Effector memory CD8-positive, alpha-beta T cell (primary cell): ENCODE measurements at regions not wholly inside any gene's neighbourhood (a gene's known extent, or its start where the extent isn't known, plus 50 kb on each side); places are given as distances from the start of the nearest gene placed in this dataset.

Source experiments
- ATAC-seq: fragments of 150-1000 bp; cut with Tn5 transposase; replicated peaks from 2 replicates; pipeline ENCODE4 v1.10.0; 2021; ENCODE audit warnings: mild to moderate bottlenecking, moderate library complexity
- DNase-seq, 3 experiments: peaks; one replicate each; pipeline ENCODE4 v3.0.0; 2021
- H3K27ac Mint-ChIP-seq, 2 donors: one replicate each; pipeline ENCODE4 v1.8.0; 2022; ENCODE audit warnings: mild to moderate bottlenecking in 2 of 2, mixed read lengths in 2 of 2, moderate library complexity in 2 of 2
- H3K27me3 Mint-ChIP-seq, 2 donors: one replicate each; pipeline ENCODE4 v1.8.0; 2022; ENCODE audit warnings: mixed read lengths in 2 of 2
- H3K36me3 Mint-ChIP-seq: one replicate; pipeline ENCODE4 v1.8.0; 2022; ENCODE audit warnings: mild to moderate bottlenecking, moderate library complexity, mixed read lengths; ENCODE audit not compliant: insufficient read depth
- H3K4me1 Mint-ChIP-seq, 2 donors: one replicate each; pipeline ENCODE4 v1.8.0; 2022; ENCODE audit warnings: low read depth in 2 of 2, mixed read lengths in 2 of 2
- H3K4me3 Mint-ChIP-seq, 2 donors: one replicate each; pipeline ENCODE4 v1.8.0; 2022; ENCODE audit warnings: mild to moderate bottlenecking in 2 of 2, mixed read lengths in 2 of 2, moderate library complexity in 2 of 2
- H3K9me3 Mint-ChIP-seq, 2 donors: one replicate each; pipeline ENCODE4 v1.8.0; 2022; ENCODE audit warnings: mixed read lengths in 2 of 2

DNA sequence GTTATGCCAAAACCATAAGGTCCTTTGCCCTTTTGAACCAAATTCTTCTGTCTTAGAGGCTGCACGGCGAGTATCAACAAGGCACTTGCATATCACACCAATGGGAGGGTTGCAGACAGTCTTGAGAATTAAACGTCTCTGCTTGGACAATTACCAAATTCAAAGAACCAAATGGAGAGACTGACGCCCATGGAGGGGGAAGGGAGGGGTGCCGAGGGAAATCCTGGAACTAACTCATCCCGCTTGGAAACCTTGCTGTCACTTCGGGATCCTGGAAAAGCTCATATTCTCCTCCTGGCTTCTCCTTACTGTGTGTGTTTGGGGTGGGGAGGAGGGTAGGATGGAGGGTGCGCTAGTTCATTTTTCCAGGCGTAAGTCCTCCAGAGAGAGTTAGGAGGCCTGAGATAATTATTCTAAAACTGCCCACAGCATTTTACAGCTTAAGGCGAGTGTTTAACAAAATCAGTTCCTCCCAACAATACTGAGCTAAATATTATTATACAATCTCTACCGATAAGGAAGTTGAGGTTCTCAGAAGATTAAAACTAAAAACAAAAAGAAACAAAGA lies 425.1 kb downstream of the TSHZ3 start:
- ATAC-seq (no peak), DNase-seq (no peak)
- Mint-ChIP-seq H3K36me3 (no peaks in the 10 kb centered on the region), H3K27me3 (peaks cover 8 to 23% of the 10 kb centered on the region in 2 donors), H3K9me3 (no peaks in the 10 kb centered on the region), H3K4me1 (no peaks in the 10 kb centered on the region), H3K27ac (no peak overlapping the region), H3K4me3 (no peak overlapping the region)

DNA sequence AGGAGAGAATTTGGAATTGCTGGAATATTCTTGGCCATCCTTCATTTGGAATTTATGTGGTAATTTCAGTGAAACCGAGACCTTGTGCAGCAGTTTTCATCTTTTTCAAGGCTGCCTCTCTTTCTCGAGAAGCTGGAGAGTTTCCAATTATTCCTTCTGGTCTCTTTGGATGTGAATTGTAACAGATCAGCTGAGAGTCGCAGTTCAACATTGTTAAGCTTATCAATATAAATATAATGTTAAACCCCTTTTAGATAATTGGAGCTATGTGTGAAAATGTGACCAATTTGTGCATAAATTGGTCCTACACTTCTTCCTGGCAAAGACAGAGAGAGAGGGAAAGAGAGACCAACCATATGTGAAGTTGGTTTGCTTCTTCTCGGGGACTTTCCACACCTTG lies 425.6 kb downstream of the TSHZ3 start:
- DNase-seq: no peak
- H3K27me3 Mint-ChIP-seq: peaks cover 12 to 26% of the 10 kb centered on the region in 2 donors
- no peak for ATAC-seq
- H3K27ac Mint-ChIP-seq: no peak overlapping the region
- H3K4me1 Mint-ChIP-seq: no peaks in the 10 kb centered on the region
- H3K4me3 Mint-ChIP-seq: no peak overlapping the region
- no peaks in the 10 kb centered on the region for H3K9me3 Mint-ChIP-seq
- no peaks in the 10 kb centered on the region for H3K36me3 Mint-ChIP-seq

DNA sequence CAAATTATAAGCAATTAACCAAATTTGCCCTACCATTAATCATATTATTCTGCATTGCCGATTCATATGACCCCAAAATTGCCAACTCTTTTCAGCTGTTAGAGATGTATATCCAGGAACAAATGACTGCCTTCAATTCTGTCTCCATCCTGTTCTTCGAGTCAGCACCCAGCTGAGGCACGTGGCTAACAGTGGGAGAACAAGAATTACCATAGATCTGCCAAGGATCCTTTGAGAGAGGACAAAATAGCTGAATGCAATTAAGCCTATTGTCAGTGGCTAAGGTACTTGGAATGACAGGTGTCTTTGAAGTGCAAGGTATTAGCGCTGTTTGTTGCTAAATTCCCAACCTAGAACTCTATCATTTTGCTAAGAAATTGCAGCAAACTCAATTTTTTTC lies 426.1 kb downstream of the TSHZ3 start:
- Mint-ChIP-seq H3K36me3 (no peaks in the 10 kb centered on the region), H3K4me1 (no peaks in the 10 kb centered on the region), H3K4me3 (no peak overlapping the region), H3K9me3 (no peaks in the 10 kb centered on the region), H3K27me3 (peaks cover 12 to 26% of the 10 kb centered on the region in 2 donors), H3K27ac (no peak overlapping the region)
- ATAC-seq: no peak
- DNase-seq: no peak

DNA sequence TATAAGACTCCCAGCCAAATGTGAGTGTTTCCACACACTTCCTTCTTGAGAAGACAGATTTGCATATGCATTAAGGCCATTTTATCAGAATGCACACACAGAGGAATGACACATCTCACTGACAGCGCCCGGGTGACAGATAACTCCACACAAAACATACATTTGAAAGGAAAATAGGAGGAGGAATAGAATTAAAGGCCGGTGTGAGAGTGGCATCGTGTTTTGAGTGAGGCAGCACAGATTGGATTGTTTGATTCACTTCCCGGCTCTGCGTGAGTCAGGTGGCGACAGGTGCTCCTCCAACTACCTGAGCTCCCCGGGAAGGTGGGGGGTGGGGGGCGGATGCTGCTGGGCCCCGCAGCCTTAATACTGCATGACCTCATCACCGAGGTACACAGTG lies 429.0 kb downstream of the TSHZ3 start:
- Mint-ChIP-seq H3K4me1 (no peaks in the 10 kb centered on the region), H3K9me3 (no peaks in the 10 kb centered on the region), H3K4me3 (no peak overlapping the region), H3K27me3 (peaks cover 12% of the 10 kb centered on the region in 2 donors), H3K27ac (no peak overlapping the region), H3K36me3 (no peaks in the 10 kb centered on the region)
- DNase-seq (no peak), ATAC-seq (no peak)

DNA sequence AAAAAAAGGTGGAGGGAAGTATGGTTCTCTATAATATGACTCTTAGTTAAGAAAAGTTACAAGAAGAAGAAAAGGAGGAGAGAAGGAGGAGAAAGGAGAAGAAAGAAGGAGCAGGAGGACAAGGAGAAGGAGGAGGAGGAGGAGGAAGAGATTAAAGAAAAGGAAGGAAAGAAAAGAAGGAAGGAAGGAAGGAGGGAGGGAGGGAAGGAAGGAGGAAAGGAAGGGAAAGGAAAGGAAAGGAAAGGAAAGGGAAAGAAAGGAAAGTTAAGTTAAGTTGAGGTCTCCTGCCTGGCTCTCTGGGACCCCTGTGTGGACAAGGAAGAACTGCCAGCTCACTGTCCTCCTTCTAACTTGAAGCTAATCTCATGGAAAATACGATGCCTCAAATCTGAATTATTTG lies 429.5 kb downstream of the TSHZ3 start:
- DNase-seq (no peak), ATAC-seq (no peak)
- no peaks in the 10 kb centered on the region for H3K4me1 Mint-ChIP-seq
- H3K36me3 Mint-ChIP-seq: no peaks in the 10 kb centered on the region
- H3K4me3 Mint-ChIP-seq: no peak overlapping the region
- no peaks in the 10 kb centered on the region for H3K9me3 Mint-ChIP-seq
- H3K27me3 Mint-ChIP-seq: peaks cover 12% of the 10 kb centered on the region in 2 donors
- no peak overlapping the region for H3K27ac Mint-ChIP-seq

DNA sequence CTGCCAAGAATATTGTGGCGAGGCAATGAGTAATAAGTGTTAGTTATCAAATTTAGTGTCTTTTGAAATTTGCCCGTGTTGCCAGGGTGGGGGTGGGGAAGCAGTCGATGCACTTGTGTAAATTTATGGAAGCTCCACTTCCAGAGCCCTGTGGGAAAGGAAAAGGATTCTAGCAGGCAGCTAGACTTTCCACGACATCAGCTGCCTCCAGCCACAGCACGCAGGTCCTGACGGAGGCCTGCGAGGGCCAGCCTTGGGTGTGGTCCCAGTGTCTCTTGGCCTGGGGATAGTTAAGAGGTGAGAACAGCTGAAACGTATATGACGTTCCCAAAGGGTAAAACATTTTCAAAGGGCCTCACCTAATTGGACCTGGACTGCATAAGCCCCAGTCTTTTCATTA lies 433.0 kb downstream of the TSHZ3 start:
- H3K4me3 Mint-ChIP-seq: no peak overlapping the region
- H3K27ac Mint-ChIP-seq: no peak overlapping the region
- no peaks in the 10 kb centered on the region for H3K36me3 Mint-ChIP-seq
- DNase-seq: no peak
- no peak for ATAC-seq
- H3K27me3 Mint-ChIP-seq: peaks cover 16 to 42% of the 10 kb centered on the region in 2 donors
- no peaks in the 10 kb centered on the region for H3K9me3 Mint-ChIP-seq
- no peaks in the 10 kb centered on the region for H3K4me1 Mint-ChIP-seq

DNA sequence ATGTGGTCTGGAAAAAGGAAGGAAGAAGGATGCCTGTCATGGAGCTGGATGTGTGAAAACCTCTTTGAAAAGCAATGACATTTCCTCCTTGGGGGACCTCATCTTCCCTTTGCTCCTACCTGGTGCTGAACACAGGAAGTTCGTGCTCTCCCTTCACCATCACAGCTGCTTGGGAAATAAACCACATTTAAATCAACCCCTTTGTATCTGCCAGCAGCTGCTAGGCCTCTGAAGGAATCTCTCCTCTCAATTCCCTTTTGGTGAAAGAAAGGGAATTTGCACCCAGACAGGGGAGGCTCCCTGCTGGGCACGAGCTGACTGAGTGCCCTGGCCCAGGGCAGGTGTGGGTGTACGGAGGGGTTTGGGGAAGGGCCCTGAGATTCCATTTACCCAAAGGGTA lies 437.7 kb downstream of the TSHZ3 start:
- H3K9me3 Mint-ChIP-seq: no peaks in the 10 kb centered on the region
- no peak for DNase-seq
- peaks cover 10 to 37% of the 10 kb centered on the region in 2 donors for H3K27me3 Mint-ChIP-seq

DNA sequence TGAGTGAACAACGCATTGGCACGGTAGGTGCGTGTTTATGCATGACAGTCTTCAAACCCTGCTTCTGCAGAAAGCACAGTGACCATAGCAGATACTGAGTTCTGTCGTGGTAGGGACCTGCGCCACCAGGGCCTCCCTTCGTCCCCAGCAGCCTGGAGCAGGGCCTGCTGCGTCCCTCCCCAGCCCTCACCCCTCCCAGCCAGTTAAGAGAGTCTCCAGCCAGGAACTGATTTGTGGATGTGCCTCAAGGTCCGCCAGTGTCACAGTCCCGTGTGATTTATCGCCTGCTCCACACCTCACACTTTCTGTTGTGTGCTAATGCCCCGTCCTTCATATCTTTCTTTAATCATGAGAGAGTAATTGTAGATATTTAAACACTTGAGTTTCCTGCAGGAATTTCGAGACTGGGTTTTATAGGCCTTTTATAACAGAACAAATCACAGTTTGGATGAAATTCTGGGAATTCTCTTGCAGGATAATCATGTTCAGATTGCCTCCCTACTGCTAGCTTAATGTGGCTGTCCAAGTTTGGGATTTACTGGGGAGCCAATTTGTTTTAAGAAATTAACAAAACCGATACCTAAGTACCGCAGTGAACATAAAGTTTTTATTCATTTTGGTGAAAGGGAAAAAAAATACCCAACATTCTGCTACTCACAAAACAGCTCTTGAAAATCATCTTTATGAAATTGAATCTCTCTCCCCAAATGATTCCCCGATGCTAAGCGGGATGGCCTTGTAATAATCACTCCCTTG lies 438.6 kb downstream of the TSHZ3 start:
- ATAC-seq: no peak
- Mint-ChIP-seq H3K27me3 (peaks cover 10 to 41% of the 10 kb centered on the region in 2 donors), H3K36me3 (no peaks in the 10 kb centered on the region), H3K4me1 (no peaks in the 10 kb centered on the region), H3K27ac (no peak overlapping the region), H3K4me3 (no peak overlapping the region), H3K9me3 (no peaks in the 10 kb centered on the region)
- DNase-seq: no peak

More for the DNA sequence above, 437.7 kb downstream of the TSHZ3 start:
- Mint-ChIP-seq H3K4me1 (no peaks in the 10 kb centered on the region), H3K4me3 (no peak overlapping the region), H3K27ac (no peak overlapping the region), H3K36me3 (no peaks in the 10 kb centered on the region)
- ATAC-seq: no peak

DNA sequence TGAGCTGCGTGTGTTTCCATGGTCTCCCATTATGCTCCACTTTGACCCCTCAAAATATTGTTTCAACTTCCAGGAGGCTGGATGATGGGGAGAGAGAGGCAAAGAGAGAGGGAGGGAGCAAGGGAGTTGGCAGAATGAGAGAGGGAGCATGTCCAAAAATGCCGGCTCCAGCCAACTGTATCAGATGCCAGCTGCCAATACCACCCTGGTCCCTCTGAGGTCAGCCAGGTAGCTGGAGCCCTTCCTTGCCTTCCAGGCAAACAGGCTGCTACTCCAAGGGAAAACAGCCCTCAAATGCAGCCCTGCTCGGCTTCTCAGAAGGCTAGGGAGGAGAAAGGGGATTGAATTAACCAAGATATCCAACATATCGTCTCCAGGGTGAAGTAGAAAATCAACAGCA lies 440.0 kb downstream of the TSHZ3 start:
- DNase-seq (no peak), ATAC-seq (no peak)
- Mint-ChIP-seq H3K27me3 (peaks cover 10 to 45% of the 10 kb centered on the region in 2 donors), H3K27ac (no peak overlapping the region), H3K36me3 (no peaks in the 10 kb centered on the region), H3K9me3 (no peaks in the 10 kb centered on the region), H3K4me3 (no peak overlapping the region), H3K4me1 (no peaks in the 10 kb centered on the region)

DNA sequence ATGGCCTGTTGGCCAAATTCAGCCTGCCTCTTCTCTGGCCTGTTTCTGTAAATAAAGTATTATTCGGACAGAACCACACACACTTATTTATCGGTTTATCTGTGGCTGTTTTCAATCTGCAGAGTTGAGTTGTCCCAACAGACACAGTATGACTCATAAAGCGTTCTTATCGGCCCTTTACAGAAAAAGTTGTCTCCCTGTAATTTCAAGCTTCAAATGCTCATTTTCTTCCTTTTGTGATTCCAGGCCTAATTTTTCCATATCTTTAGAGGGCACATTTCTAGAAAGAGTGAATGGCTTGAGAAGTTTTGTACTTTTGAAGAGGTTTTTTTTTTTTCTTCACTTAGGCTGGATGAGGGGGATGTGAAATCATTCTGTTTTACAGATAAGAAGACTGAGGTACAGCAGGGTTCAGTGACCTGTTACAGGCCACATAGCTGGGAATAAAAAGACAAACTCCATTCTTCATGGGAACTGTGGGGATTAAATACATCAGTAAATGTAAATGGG lies 440.9 kb downstream of the TSHZ3 start:
- no peaks in the 10 kb centered on the region for H3K36me3 Mint-ChIP-seq
- no peak for DNase-seq
- peaks cover 16 to 36% of the 10 kb centered on the region in 2 donors for H3K27me3 Mint-ChIP-seq
- no peaks in the 10 kb centered on the region for H3K9me3 Mint-ChIP-seq
- H3K27ac Mint-ChIP-seq: no peak overlapping the region
- ATAC-seq: no peak
- H3K4me3 Mint-ChIP-seq: no peak overlapping the region
- no peaks in the 10 kb centered on the region for H3K4me1 Mint-ChIP-seq

DNA sequence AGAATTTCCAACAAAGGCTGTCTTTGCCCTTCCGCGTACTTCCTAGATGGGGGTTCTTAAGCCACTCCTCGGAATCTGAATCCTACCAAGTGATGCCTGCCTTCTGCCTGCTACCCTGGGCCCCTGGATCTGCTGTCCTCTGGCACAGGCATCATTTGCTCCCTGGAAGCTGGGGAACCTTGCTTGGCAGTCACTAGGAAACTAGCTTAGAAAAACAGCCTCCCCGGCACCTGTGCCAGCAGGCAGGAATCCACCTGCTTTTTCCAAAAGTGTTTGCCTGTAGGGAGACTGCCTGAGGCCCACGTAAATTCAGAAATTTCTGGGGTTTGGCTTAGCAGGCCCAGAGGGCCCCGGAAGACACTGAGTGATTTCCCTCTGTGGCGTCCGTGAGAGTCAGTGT lies 442.4 kb downstream of the TSHZ3 start:
- no peaks in the 10 kb centered on the region for H3K36me3 Mint-ChIP-seq
- no peaks in the 10 kb centered on the region for H3K9me3 Mint-ChIP-seq

DNA sequence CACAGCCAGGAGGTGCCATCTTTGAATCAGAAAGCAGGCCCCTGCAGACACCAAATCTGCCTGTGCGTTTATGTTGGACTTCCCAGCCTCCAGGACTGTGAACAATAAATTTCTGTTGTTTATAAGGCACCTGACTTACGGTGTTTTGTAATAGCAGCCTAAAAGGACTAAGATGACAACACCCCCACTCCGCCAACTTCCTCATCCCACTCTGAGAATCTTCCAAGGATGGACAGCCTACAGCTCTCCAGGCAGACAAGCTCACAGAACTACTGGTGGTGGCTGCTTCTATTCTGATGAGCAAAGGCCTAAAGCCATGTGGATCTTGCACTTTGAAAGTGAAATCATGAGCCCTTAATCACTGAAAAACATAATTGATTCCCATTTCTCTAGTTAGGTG lies 449.2 kb downstream of the TSHZ3 start:
- no peak for ATAC-seq
- Mint-ChIP-seq H3K9me3 (no peaks in the 10 kb centered on the region), H3K4me1 (no peaks in the 10 kb centered on the region), H3K27ac (no peak overlapping the region), H3K27me3 (peaks cover 6 to 39% of the 10 kb centered on the region in 2 donors), H3K36me3 (no peaks in the 10 kb centered on the region), H3K4me3 (no peak overlapping the region)
- no peak for DNase-seq

More for the DNA sequence above, 442.4 kb downstream of the TSHZ3 start:
- Mint-ChIP-seq H3K27ac (no peak overlapping the region), H3K4me3 (no peak overlapping the region), H3K27me3 (peaks cover 12 to 32% of the 10 kb centered on the region in 2 donors), H3K4me1 (no peaks in the 10 kb centered on the region)
- no peak for ATAC-seq
- no peak for DNase-seq

DNA sequence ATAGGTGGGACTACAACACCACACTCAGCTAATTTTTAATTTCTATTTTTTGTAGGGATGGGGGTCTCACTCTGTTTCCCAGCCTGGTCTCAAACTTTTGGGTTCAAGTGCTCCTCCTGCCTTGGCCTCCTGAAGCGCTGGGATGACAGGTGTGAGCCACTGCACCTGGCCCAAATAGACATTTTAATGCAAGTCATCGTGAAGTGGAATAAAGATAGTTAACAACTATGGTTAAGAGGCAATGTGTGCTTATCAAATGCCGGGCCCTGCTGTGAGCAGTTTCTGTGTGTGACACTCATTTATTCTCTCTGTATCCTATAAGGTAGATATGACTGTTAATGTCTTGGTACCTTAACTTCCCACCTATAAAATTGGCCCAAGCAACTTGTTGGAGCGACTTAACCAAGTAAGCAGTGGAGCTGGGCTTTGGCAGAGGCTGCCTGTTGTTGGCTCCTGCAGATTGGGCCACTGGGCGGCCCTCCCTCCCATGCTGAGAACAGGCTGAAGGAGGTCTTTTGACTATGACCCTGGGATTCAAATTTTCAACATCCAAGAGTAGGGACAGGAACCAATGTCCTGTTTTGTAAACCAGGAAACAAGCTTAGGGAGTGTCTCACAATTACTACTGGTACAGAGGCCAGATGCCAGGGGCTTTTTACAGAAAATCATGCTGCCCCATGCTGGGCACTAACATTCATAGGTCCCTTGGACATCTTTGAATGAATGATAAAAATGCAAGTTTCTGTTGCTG lies 450.7 kb downstream of the TSHZ3 start:
- Mint-ChIP-seq H3K4me3 (no peak overlapping the region), H3K27ac (no peak overlapping the region), H3K36me3 (no peaks in the 10 kb centered on the region), H3K9me3 (no peaks in the 10 kb centered on the region), H3K4me1 (no peaks in the 10 kb centered on the region), H3K27me3 (peaks cover 2 to 33% of the 10 kb centered on the region in 2 donors)
- ATAC-seq (no peak), DNase-seq (no peak)

DNA sequence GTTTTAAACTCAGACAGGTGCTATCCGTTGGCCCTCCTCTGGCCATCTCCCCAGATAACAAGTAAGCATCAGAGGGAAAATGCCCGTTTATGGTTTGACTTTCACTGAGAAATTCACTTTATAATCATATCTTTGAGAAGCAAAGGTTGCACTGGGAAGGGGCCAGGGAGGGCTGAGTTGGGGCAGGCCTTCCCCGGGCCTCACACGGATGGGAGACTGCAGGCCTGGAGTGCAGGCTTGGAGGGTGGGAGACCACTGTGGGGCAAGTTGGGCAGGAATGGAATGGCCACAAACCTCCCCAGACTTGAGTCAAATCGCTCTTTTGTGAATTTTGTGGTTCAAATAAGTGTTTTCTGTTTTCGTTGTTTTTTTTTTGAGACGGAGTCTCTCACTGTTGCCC lies 451.7 kb downstream of the TSHZ3 start:
- H3K27me3 Mint-ChIP-seq: peaks cover 0 to 27% of the 10 kb centered on the region in 2 donors
- H3K27ac Mint-ChIP-seq: no peak overlapping the region
- DNase-seq (no peak), ATAC-seq (no peak)
- H3K9me3 Mint-ChIP-seq: no peaks in the 10 kb centered on the region
- H3K36me3 Mint-ChIP-seq: no peaks in the 10 kb centered on the region
- H3K4me1 Mint-ChIP-seq: no peaks in the 10 kb centered on the region
- H3K4me3 Mint-ChIP-seq: no peak overlapping the region
